Stimulated activated CD4-positive, alpha-beta T cell treated with anti-CD3 and anti-CD28 coated beads, TNF-alpha, amount 100 ng/mL, for 48 hours (primary cell): ENCODE measurements at regions not wholly inside any gene's neighbourhood (a gene's known extent, or its start where the extent isn't known, plus 50 kb on each side); places are given as distances from the start of the nearest gene placed in this dataset.
"Not testable (repeated sequence)": the region's sequence is repeated elsewhere in the genome, so short reads cannot be mapped to it uniquely, and the experiment has no call there.

Source experiments
- DNase-seq, 3 donors: peaks; one replicate each; pipeline ENCODE4 v3.0.0-alpha.2; 2020; ENCODE audit warnings: low read depth in 3 of 3

GRCh38 chr1:196002906-196003305 lies 605.3 kb downstream of the KCNT2 start:
- DNase-seq = no peak

GRCh38 chr1:196002296-196002695 lies 605.9 kb downstream of the KCNT2 start:
- not testable (repeated sequence) for DNase-seq

GRCh38 chr1:196001188-196001587 lies 607.1 kb downstream of the KCNT2 start:
- DNase-seq = no peak

- DNase-seq = no peak
These were observed 609.2 kb downstream of the KCNT2 start for GRCh38 chr1:195999022-195999421.

GRCh38 chr1:195981448-195982139 lies 626.6 kb downstream of the KCNT2 start:
- no peak for DNase-seq

GRCh38 chr1:195979646-195980045 lies 628.6 kb downstream of the KCNT2 start:
- no peak for DNase-seq

- DNase-seq = no peak
These were observed 634.8 kb downstream of the KCNT2 start for GRCh38 chr1:195973311-195973904.

- DNase-seq = no peak
These were observed 636.7 kb downstream of the KCNT2 start for GRCh38 chr1:195971589-195971988.

- DNase-seq = no peak
These were observed 638.0 kb downstream of the KCNT2 start for GRCh38 chr1:195970209-195970608.

- DNase-seq = no peak
These were observed 642.8 kb downstream of the KCNT2 start for GRCh38 chr1:195965475-195965874.

GRCh38 chr1:195965036-195965435 lies 643.2 kb downstream of the KCNT2 start:
- no peak for DNase-seq

GRCh38 chr1:195964516-195964915 lies 643.7 kb downstream of the KCNT2 start:
- no peak for DNase-seq

GRCh38 chr1:195962051-195962450 lies 646.2 kb downstream of the KCNT2 start:
- no peak for DNase-seq

- DNase-seq = no peak
These were observed 647.7 kb downstream of the KCNT2 start for GRCh38 chr1:195960580-195960979.

GRCh38 chr1:195958131-195958530 lies 650.1 kb downstream of the KCNT2 start:
- DNase-seq = no peak

GRCh38 chr1:195956845-195957244 lies 651.4 kb downstream of the KCNT2 start:
- no peak for DNase-seq

- no peak for DNase-seq
These were observed 653.4 kb downstream of the KCNT2 start for GRCh38 chr1:195954848-195955247.

- no peak for DNase-seq
These were observed 656.9 kb downstream of the KCNT2 start for GRCh38 chr1:195951313-195951712.

GRCh38 chr1:195948123-195948895 lies 659.9 kb downstream of the KCNT2 start:
- DNase-seq = no peak

- DNase-seq = no peak
These were observed 661.7 kb downstream of the KCNT2 start for GRCh38 chr1:195946500-195946899.

GRCh38 chr1:195941795-195942194 lies 666.4 kb downstream of the KCNT2 start:
- DNase-seq = no peak

- DNase-seq = no peak
These were observed 666.9 kb downstream of the KCNT2 start for GRCh38 chr1:195941314-195941713.

GRCh38 chr1:195939844-195940243 lies 668.4 kb downstream of the KCNT2 start:
- no peak for DNase-seq
